Esophagus squamous epithelium (tissue), 4 donors: ENCODE measurements at regions not wholly inside any gene's neighbourhood (a gene's known extent, or its start where the extent isn't known, plus 50 kb on each side); places are given as distances from the start of the nearest gene placed in this dataset.

ENCODE experiments used
- POLR2A ChIP-seq, 4 donors: fragments of 450-650 bp; IDR thresholded peaks; one replicate each; pipeline ENCODE4 v1.6.1; 2017; ENCODE audit warnings: antibody characterized with exemption in 4 of 4, mild to moderate bottlenecking in 4 of 4, moderate library complexity in 3 of 4
- TF ChIP-seq, protein P1 (sequence below), 6 experiments: fragments of 450-650 bp in 4 of 6; fragments of 200-600 bp in 2 of 6; sonication (generic) in 2 of 6; IDR thresholded peaks; one replicate each; pipeline ENCODE4 v1.5.1; 2016 to 2019; ENCODE audit warnings: antibody characterized with exemption in 6 of 6, mild to moderate bottlenecking in 4 of 6, moderate library complexity in 4 of 6

DNA sequence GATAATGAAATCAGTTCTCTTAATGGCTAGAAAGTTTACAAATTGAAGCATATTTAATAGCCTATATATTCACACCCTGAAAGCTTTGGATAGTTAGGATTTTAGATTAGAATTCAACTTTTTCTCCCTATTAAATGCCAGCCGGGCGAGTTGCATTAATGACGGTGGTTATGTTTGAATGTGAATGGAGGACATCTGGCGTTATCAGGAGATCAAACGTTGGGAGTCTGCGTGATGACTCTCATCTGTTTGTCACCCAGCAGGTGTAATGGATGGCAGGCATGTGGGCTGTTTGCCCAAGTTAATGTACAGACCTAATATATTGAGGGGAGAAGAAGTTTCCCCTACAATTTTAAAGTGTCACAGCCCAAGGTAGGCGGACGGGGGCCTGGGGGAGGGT lies 1227.7 kb upstream of the WWC1 start:
- TF ChIP-seq, protein P1, sequence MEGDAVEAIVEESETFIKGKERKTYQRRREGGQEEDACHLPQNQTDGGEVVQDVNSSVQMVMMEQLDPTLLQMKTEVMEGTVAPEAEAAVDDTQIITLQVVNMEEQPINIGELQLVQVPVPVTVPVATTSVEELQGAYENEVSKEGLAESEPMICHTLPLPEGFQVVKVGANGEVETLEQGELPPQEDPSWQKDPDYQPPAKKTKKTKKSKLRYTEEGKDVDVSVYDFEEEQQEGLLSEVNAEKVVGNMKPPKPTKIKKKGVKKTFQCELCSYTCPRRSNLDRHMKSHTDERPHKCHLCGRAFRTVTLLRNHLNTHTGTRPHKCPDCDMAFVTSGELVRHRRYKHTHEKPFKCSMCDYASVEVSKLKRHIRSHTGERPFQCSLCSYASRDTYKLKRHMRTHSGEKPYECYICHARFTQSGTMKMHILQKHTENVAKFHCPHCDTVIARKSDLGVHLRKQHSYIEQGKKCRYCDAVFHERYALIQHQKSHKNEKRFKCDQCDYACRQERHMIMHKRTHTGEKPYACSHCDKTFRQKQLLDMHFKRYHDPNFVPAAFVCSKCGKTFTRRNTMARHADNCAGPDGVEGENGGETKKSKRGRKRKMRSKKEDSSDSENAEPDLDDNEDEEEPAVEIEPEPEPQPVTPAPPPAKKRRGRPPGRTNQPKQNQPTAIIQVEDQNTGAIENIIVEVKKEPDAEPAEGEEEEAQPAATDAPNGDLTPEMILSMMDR (IDR thresholded peaks at IDR 0.05), result no peak
- no peak for TF ChIP-seq POLR2A (IDR thresholded peaks at IDR 0.05)
